Right lobe of liver (tissue), 6 donors: ENCODE measurements at regions not wholly inside any gene's neighbourhood (a gene's known extent, or its start where the extent isn't known, plus 50 kb on each side); places are given as distances from the start of the nearest gene placed in this dataset.

ENCODE experiments used
- ATAC-seq, 4 donors: fragments of 200-7000 bp; cut with Tn5 transposase; one replicate each; pipeline ENCODE4 v1.9.1; 2020; ENCODE audit warnings: mild to moderate bottlenecking in 4 of 4, moderate library complexity in 4 of 4
- DNase-seq, 3 donors: peaks; one replicate each; pipeline ENCODE4 v3.0.0-alpha.2; 2020
- H3K27ac ChIP-seq, 3 donors: fragments of 200-600 bp; one replicate each; pipeline ENCODE4 v1.8.0; 2022
- H3K27me3 ChIP-seq, 2 donors: fragments of 200-600 bp; one replicate each; pipeline ENCODE4 v1.8.0; 2022
- H3K36me3 ChIP-seq, 4 donors: fragments of 200-600 bp; sonication (generic) in 1 of 4; one replicate each; pipeline versions ENCODE4 v1.5.1 to v1.8.0; 2017 to 2022; ENCODE audit warnings: control low read depth in 1 of 4
- H3K4me1 ChIP-seq, 4 donors: fragments of 200-600 bp; sonication (generic) in 1 of 4; one replicate each; pipeline versions ENCODE4 v1.5.1 to v1.8.0; 2017 to 2022; ENCODE audit warnings: control low read depth in 1 of 4
- H3K4me3 ChIP-seq, 3 donors: fragments of 200-600 bp; one replicate each; pipeline ENCODE4 v1.8.0; 2022
- H3K9me3 ChIP-seq, 4 donors: fragments of 200-600 bp; sonication (generic) in 1 of 4; one replicate each; pipeline versions ENCODE4 v1.5.1 to v1.8.0; 2017 to 2022; ENCODE audit warnings: control low read depth in 1 of 4
- CTCF ChIP-seq, 4 donors: fragments of 200-600 bp in 3 of 4; fragments of 450-650 bp in 1 of 4; IDR thresholded peaks; one replicate each; pipeline versions ENCODE4 v1.5.1 to v1.8.0; 2016 to 2022; ENCODE audit warnings: antibody characterized with exemption in 4 of 4, mild to moderate bottlenecking in 2 of 4
- POLR2A ChIP-seq: fragments of 450-650 bp; IDR thresholded peaks from one replicate; pipeline ENCODE4 v1.6.1; 2017; ENCODE audit warnings: antibody characterized with exemption, mild to moderate bottlenecking
- WGBS: methylation state at CpG from one replicate; pipeline ENCODE4 v1.1.6; 2018; ENCODE audit warnings: low coverage, low lambda C conversion rate; ENCODE audit not compliant: insufficient coverage; ENCODE audit errors: missing lambda C conversion rate; 5-methylcytosine and 5-hydroxymethylcytosine counted together
- intact Hi-C, 2 donors: fragments of 100-400 bp; cut with DNase I; formaldehyde crosslinking; loops; one replicate each; pipeline versions ENCODE4 v1.11.2 to v1.14.1; 2022
- donor health status: DM: no; HTN: yes; CAD: no.
- donor health status: DM: no; HTN: no; CAD: no.
- donor health status: DM: no; HTN: no; CAD: no.
- donor health status: DM: no; HTN: yes; CAD: no.
- donor health status: DM: no; HTN: yes; CAD: no.

- Histone ChIP-seq H3K36me3 (no peaks in the 10 kb centered on the region), H3K27me3 (no peaks in the 10 kb centered on the region), H3K9me3 (no peaks in the 10 kb centered on the region), H3K4me1 (no peaks in the 10 kb centered on the region), H3K4me3 (no peak overlapping the region), H3K27ac (no peak overlapping the region)
- 57% methylated on average over 2 of the region's 2 CpGs for WGBS
- intact Hi-C loops: no loop called here
- TF ChIP-seq CTCF (IDR thresholded peaks at IDR 0.05) (no peak), POLR2A (no peak)
- ATAC-seq: no peak
- no peak for DNase-seq
Measured at GRCh38 chr2:147712051-147712450, 132.8 kb upstream of the ACVR2A start.

GRCh38 chr2:147711031-147711430 is 133.8 kb upstream of the ACVR2A start:
- Histone ChIP-seq H3K27me3 (no peaks in the 10 kb centered on the region), H3K4me3 (no peak overlapping the region), H3K9me3 (no peaks in the 10 kb centered on the region), H3K4me1 (no peaks in the 10 kb centered on the region), H3K27ac (no peak overlapping the region), H3K36me3 (no peaks in the 10 kb centered on the region)
- no peak for TF ChIP-seq CTCF (IDR thresholded peaks at IDR 0.05)
- no peak for TF ChIP-seq POLR2A
- ATAC-seq (no peak), DNase-seq (no peak)
- intact Hi-C loops: no loop called here
- 69% methylated on average over 3 of the region's 4 CpGs for WGBS

GRCh38 chr2:147709655-147710054 is 135.2 kb upstream of the ACVR2A start:
- no peak overlapping the region for H3K4me3 ChIP-seq
- no peak for TF ChIP-seq CTCF (IDR thresholded peaks at IDR 0.05)
- no peak for TF ChIP-seq POLR2A
- H3K9me3 ChIP-seq: no peaks in the 10 kb centered on the region
- intact Hi-C loops: no loop called here
- DNase-seq (no peak), ATAC-seq (no peak)
- H3K27me3 ChIP-seq: no peaks in the 10 kb centered on the region
- H3K36me3 ChIP-seq: no peaks in the 10 kb centered on the region
- H3K4me1 ChIP-seq: no peaks in the 10 kb centered on the region
- no peak overlapping the region for H3K27ac ChIP-seq

DNA sequence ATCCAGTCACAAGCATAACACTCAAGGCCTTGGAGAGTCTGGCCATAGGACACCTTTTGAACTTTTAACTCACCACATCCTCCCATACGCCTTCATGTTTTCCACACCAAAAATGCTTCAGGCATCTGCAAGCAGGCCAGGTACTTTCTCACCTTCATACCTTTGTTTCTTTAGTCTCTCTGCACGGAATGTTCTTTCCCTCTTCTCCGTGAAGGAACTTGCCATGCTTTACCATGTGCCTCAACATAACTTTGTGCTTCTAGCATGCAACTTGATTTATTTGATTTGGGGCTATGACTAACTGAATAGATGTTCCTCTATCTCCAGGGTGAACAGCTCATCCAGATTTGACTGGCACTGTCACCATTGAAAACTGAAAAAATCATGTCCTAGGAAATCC is 141.7 kb upstream of the ACVR2A start:
- Histone ChIP-seq H3K9me3 (no peaks in the 10 kb centered on the region), H3K27me3 (no peaks in the 10 kb centered on the region), H3K36me3 (no peaks in the 10 kb centered on the region), H3K4me1 (no peaks in the 10 kb centered on the region), H3K27ac (no peak overlapping the region), H3K4me3 (no peak overlapping the region)
- intact Hi-C loops: no loop called here
- 39% methylated on average over 3 of the region's 3 CpGs for WGBS
- TF ChIP-seq POLR2A (no peak), CTCF (IDR thresholded peaks at IDR 0.05) (no peak)
- ATAC-seq: no peak
- no peak for DNase-seq

DNA sequence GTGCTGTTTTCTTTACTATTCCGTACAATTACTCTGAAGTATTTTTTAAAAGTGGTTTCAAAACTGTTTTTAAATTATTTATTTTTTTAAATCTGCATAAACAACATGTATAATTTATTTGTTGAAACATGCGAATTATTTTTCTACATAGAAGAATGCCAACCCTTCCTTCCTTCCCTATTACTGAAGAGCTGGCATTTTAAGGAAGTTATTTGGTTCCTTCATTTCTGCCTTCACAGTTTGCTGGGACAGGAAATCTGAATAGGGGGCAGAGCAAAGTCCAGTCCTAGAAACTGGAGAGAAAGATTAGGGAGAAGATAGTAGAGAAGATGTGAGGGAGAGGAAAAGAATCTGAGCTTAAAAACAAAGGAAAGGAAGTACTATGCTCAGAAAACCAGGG is 146.7 kb upstream of the ACVR2A start:
- ATAC-seq (no peak), DNase-seq (no peak)
- WGBS: 55% methylated on average over 2 of the region's 2 CpGs

More for the DNA sequence above, 146.7 kb upstream of the ACVR2A start:
- Histone ChIP-seq H3K36me3 (no peaks in the 10 kb centered on the region), H3K4me1 (no peaks in the 10 kb centered on the region), H3K27me3 (no peaks in the 10 kb centered on the region), H3K4me3 (no peak overlapping the region), H3K9me3 (no peaks in the 10 kb centered on the region), H3K27ac (no peak overlapping the region)
- intact Hi-C loops: no loop called here
- TF ChIP-seq CTCF (IDR thresholded peaks at IDR 0.05): no peak
- TF ChIP-seq POLR2A: no peak
